ENCODE measurements at regions not wholly inside any gene's neighbourhood (a gene's known extent, or its start where the extent isn't known, plus 50 kb on each side); places are given as distances from the start of the nearest gene placed in this dataset.

DNA sequence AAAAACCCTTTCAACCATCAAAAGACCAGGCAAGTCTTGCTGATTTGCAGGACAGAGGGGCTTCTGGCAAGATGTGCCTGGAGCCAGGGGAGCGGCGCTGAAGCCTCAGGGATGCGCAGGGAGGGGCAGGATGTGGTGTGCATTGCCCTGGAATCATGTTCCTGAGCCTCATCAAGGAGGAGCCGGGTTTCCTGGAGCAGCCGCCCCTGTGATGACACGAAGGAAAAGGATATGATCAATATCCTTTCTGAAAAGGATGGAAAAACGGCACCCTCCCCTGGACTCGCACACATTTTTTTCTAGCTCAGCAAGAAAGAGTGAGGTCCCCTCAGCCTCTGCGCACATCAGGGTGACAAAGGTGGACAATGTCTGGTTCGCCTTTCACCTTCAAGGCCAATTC lies 173.1 kb upstream of the SSTR4 start:
- no peak for TF ChIP-seq POLR2A (IDR thresholded peaks at IDR 0.05; ENCODE audit: low read depth, low read length)
- TF ChIP-seq POLR2AphosphoS5 (IDR thresholded peaks at IDR 0.05; ENCODE audit: low read depth, low read length): no peak

Data from GM12892 (cell line).